ENCODE measurements at regions not wholly inside any gene's neighbourhood (a gene's known extent, or its start where the extent isn't known, plus 50 kb on each side); places are given as distances from the start of the nearest gene placed in this dataset.

GRCh38 chr2:2874341-2874740 lies 503.3 kb downstream of the EIPR1 start:
- no peaks in the 10 kb centered on the region for H3K27me3 Mint-ChIP-seq
- no peaks in the 10 kb centered on the region for H3K9me3 Mint-ChIP-seq
- no peak overlapping the region for H3K4me3 Mint-ChIP-seq
- no peak overlapping the region for H3K27ac Mint-ChIP-seq
- no peaks in the 10 kb centered on the region for H3K36me3 Mint-ChIP-seq (ENCODE audit: low read depth)
- DNase-seq, result no peak
- intact Hi-C loops (cut with micrococcal nuclease), result no loop called here
- H3K4me1 Mint-ChIP-seq, result no peaks in the 10 kb centered on the region

- Mint-ChIP-seq H3K9me3 (no peaks in the 10 kb centered on the region), H3K27me3 (no peaks in the 10 kb centered on the region), H3K27ac (no peak overlapping the region), H3K4me3 (no peak overlapping the region), H3K4me1 (no peaks in the 10 kb centered on the region), H3K36me3 (ENCODE audit: low read depth) (no peaks in the 10 kb centered on the region)
- no peak for DNase-seq
- intact Hi-C loops (cut with micrococcal nuclease), result no loop called here
Measured at GRCh38 chr2:2873450-2873811, 504.2 kb downstream of the EIPR1 start.

GRCh38 chr2:2872713-2873449 lies 504.7 kb downstream of the EIPR1 start:
- Mint-ChIP-seq H3K27ac (no peak overlapping the region), H3K4me1 (no peaks in the 10 kb centered on the region), H3K9me3 (no peaks in the 10 kb centered on the region), H3K36me3 (ENCODE audit: low read depth) (no peaks in the 10 kb centered on the region), H3K27me3 (no peaks in the 10 kb centered on the region), H3K4me3 (no peak overlapping the region)
- DNase-seq, result no peak
- intact Hi-C loops (cut with micrococcal nuclease), result no loop called here

GRCh38 chr2:2872309-2872617 lies 505.4 kb downstream of the EIPR1 start:
- intact Hi-C loops (cut with micrococcal nuclease), result no loop called here
- Mint-ChIP-seq H3K36me3 (ENCODE audit: low read depth) (no peaks in the 10 kb centered on the region), H3K27me3 (no peaks in the 10 kb centered on the region), H3K9me3 (no peaks in the 10 kb centered on the region), H3K4me1 (no peaks in the 10 kb centered on the region), H3K27ac (no peak overlapping the region), H3K4me3 (no peak overlapping the region)
- no peak for DNase-seq

- H3K36me3 Mint-ChIP-seq (ENCODE audit: low read depth), result no peaks in the 10 kb centered on the region
- no peaks in the 10 kb centered on the region for H3K4me1 Mint-ChIP-seq
- no peak overlapping the region for H3K4me3 Mint-ChIP-seq
- H3K27ac Mint-ChIP-seq, result no peak overlapping the region
- H3K9me3 Mint-ChIP-seq, result no peaks in the 10 kb centered on the region
- intact Hi-C loops (cut with micrococcal nuclease), result no loop called here
- no peak for DNase-seq
- no peaks in the 10 kb centered on the region for H3K27me3 Mint-ChIP-seq
Measured at GRCh38 chr2:2871480-2872308, 505.9 kb downstream of the EIPR1 start.

GRCh38 chr2:2870106-2870505 lies 507.5 kb downstream of the EIPR1 start:
- intact Hi-C loops (cut with micrococcal nuclease), result no loop called here
- Mint-ChIP-seq H3K27ac (no peak overlapping the region), H3K4me1 (no peaks in the 10 kb centered on the region), H3K9me3 (no peaks in the 10 kb centered on the region), H3K4me3 (no peak overlapping the region), H3K27me3 (no peaks in the 10 kb centered on the region), H3K36me3 (ENCODE audit: low read depth) (no peaks in the 10 kb centered on the region)
- no peak for DNase-seq

GRCh38 chr2:2869553-2869952 lies 508.1 kb downstream of the EIPR1 start:
- DNase-seq, result no peak
- intact Hi-C loops (cut with micrococcal nuclease), result no loop called here
- H3K36me3 Mint-ChIP-seq (ENCODE audit: low read depth), result no peaks in the 10 kb centered on the region
- no peaks in the 10 kb centered on the region for H3K4me1 Mint-ChIP-seq
- H3K27ac Mint-ChIP-seq, result no peak overlapping the region
- H3K27me3 Mint-ChIP-seq, result no peaks in the 10 kb centered on the region
- no peaks in the 10 kb centered on the region for H3K9me3 Mint-ChIP-seq
- H3K4me3 Mint-ChIP-seq, result no peak overlapping the region

DNA sequence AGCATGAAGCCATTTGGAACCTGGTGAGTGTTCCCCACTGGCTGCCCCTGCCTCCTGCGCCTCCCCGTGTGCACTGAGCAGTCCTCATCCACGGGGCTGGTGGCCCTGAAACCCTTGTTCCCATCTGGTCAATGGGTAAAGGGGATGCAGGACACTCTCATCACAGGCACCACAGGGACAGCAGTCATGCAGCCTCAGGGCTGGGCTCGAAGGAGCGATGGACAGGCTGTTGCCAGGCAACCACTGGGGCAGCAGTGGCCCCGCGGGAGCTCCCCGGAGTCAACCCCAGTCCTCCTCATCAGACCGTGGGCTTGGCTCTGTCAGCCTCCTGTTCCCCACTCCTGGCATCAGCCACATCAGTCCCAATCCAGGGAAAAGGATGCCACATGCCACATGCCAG lies 509.5 kb downstream of the EIPR1 start:
- H3K9me3 Mint-ChIP-seq, result no peaks in the 10 kb centered on the region
- intact Hi-C loops (cut with micrococcal nuclease), result no loop called here
- no peak overlapping the region for H3K27ac Mint-ChIP-seq
- DNase-seq, result no peak
- no peaks in the 10 kb centered on the region for H3K27me3 Mint-ChIP-seq
- H3K4me1 Mint-ChIP-seq, result no peaks in the 10 kb centered on the region
- no peak overlapping the region for H3K4me3 Mint-ChIP-seq
- H3K36me3 Mint-ChIP-seq (ENCODE audit: low read depth), result no peaks in the 10 kb centered on the region

GRCh38 chr2:2867397-2867979 lies 510.1 kb downstream of the EIPR1 start:
- Mint-ChIP-seq H3K27me3 (no peaks in the 10 kb centered on the region), H3K4me3 (no peak overlapping the region), H3K27ac (no peak overlapping the region), H3K4me1 (no peaks in the 10 kb centered on the region), H3K36me3 (ENCODE audit: low read depth) (no peaks in the 10 kb centered on the region), H3K9me3 (no peaks in the 10 kb centered on the region)
- no peak for DNase-seq
- intact Hi-C loops (cut with micrococcal nuclease), result no loop called here

- Mint-ChIP-seq H3K4me3 (no peak overlapping the region), H3K4me1 (no peaks in the 10 kb centered on the region), H3K27ac (no peak overlapping the region), H3K27me3 (no peaks in the 10 kb centered on the region), H3K9me3 (no peaks in the 10 kb centered on the region), H3K36me3 (ENCODE audit: low read depth) (no peaks in the 10 kb centered on the region)
- intact Hi-C loops (cut with micrococcal nuclease), result no loop called here
- no peak for DNase-seq
Measured at GRCh38 chr2:2866459-2866858, 511.2 kb downstream of the EIPR1 start.

DNA sequence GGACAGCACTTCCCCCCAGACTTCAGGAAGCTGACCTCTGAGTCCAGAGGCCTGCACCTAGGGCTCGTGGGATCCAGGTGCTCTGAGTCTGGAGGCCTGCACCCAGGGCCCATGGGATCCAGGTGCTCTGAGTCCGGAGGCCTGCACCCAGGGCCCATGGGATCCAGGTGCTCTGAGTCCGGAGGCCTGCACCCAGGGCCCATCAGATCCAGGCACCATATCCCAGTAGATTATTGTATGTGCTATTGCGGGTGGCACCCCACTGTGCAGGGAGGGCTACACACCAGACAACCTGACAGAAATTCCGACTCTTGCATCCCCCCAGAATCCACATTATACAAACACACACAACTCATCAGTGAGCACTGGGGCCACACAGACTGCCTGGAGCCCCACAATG lies 515.2 kb downstream of the EIPR1 start:
- intact Hi-C loops (cut with micrococcal nuclease), result no loop called here
- Mint-ChIP-seq H3K4me3 (no peak overlapping the region), H3K27me3 (no peaks in the 10 kb centered on the region), H3K27ac (no peak overlapping the region), H3K36me3 (ENCODE audit: low read depth) (no peaks in the 10 kb centered on the region), H3K9me3 (no peaks in the 10 kb centered on the region), H3K4me1 (no peaks in the 10 kb centered on the region)
- no peak for DNase-seq

DNA sequence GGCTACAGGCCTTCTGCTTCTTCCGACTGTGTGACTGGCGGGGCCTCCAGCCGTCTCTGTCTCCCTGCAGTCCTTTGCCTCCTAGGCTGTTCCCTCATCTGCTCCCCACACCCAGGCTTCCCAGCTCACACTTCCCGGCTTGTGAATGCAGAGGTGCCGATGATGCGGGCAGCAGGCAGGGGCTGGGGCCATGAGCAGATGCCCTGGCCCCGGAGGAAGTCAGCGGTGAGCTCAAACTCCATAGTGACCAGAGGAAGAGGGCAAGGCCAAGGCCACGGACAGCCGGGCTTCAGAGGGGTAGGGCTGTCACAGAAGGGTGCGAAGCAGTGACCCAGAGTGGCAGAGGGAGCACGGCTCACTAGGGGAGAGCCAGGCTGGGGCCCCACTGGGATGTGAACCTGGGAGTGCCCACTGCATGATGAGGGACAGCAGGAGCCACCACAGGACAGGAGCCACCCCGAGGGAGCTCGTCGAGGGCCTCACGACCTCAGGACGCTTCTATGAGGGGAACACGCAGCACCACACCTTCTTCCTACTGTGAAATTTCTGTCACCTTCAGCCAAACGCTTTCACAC lies 515.9 kb downstream of the EIPR1 start:
- Mint-ChIP-seq H3K27me3 (no peaks in the 10 kb centered on the region), H3K9me3 (no peaks in the 10 kb centered on the region), H3K36me3 (ENCODE audit: low read depth) (no peaks in the 10 kb centered on the region), H3K4me3 (no peak overlapping the region), H3K4me1 (no peaks in the 10 kb centered on the region), H3K27ac (no peak overlapping the region)
- intact Hi-C loops (cut with micrococcal nuclease), result no loop called here
- DNase-seq, result no peak

DNA sequence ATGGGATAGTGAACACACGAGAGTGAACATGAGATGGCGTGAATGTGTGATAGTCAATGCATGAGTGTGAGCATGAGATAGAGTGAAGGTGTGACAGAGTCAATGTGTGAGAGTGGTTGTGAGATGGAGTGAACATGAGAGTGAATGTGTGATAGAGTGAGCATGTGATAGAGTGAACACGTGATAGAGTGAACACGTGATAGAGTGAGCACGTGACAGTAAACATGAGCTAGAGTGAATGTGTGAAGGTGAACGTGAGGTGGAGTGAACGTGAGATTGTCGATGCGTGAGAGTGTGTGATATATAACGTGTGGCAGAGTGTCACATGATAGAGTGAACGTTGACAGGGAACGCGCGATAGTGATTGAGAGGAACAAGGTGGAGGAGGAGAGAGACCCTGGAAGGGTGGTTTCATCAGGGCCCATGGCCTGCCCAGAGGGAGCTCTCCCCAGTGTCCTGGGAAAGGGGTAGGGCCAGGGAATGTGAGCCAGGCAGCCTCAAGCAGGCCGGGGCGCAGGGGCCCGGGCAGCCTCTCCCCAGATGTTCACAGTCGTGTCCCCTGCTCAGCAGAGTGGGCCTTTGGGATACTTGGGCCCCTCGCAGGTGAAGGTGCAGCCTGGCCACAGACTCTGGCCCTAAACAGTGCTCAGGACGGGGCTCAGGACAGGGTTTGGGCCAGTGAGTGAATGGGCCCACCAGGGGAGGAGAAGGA lies 516.9 kb downstream of the EIPR1 start:
- Mint-ChIP-seq H3K36me3 (ENCODE audit: low read depth) (no peaks in the 10 kb centered on the region), H3K27ac (no peak overlapping the region), H3K27me3 (no peaks in the 10 kb centered on the region), H3K9me3 (no peaks in the 10 kb centered on the region), H3K4me1 (no peaks in the 10 kb centered on the region), H3K4me3 (no peak overlapping the region)
- intact Hi-C loops (cut with micrococcal nuclease), result no loop called here
- DNase-seq, result no peak

DNA sequence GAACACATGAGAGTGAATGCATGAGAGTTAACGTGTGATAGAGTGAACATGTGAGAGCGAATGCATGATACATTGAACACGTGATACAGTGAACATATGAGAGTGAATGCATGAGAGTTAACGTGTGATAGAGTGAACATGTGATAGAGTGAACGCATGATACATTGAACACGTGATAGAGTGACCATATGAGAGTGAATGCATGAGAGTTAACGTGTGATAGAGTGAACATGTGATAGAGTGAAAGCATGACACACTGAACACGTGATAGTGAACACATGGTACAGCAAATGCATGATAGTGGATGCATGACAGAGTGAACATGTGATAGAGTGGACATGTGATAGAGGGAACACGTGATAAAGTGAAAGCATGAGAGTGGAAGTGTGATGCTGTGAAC lies 517.9 kb downstream of the EIPR1 start:
- no peak for DNase-seq
- intact Hi-C loops (cut with micrococcal nuclease), result no loop called here
- H3K9me3 Mint-ChIP-seq, result no peaks in the 10 kb centered on the region
- no peaks in the 10 kb centered on the region for H3K27me3 Mint-ChIP-seq
- no peaks in the 10 kb centered on the region for H3K4me1 Mint-ChIP-seq
- H3K36me3 Mint-ChIP-seq (ENCODE audit: low read depth), result no peaks in the 10 kb centered on the region
- H3K4me3 Mint-ChIP-seq, result no peak overlapping the region
- H3K27ac Mint-ChIP-seq, result no peak overlapping the region
